GM12864 (cell line): ENCODE measurements at regions not wholly inside any gene's neighbourhood (a gene's known extent, or its start where the extent isn't known, plus 50 kb on each side); places are given as distances from the start of the nearest gene placed in this dataset.
A peak's percentile ranks its signal among the peaks of the same experiment; 100 is the strongest.

Experiments
- DNase-seq: peaks from one replicate; pipeline ENCODE4 v3.0.0-alpha.2; 2011; ENCODE audit warnings: low read depth
- H3K4me3 ChIP-seq: 2 replicates; pipeline ENCODE4 v1.5.1; 2011; ENCODE audit warnings: mild to moderate bottlenecking, low read depth, low read length, control low read depth
- CTCF ChIP-seq: IDR thresholded peaks from 2 replicates; pipeline ENCODE4 v1.5.1; 2011; ENCODE audit warnings: low read depth, mild to moderate bottlenecking, moderate library complexity, low read length, control low read depth, inconsistent platforms; ENCODE audit errors: missing control alignments

GRCh38 chr21:25215698-25216384 lies 391.4 kb downstream of the MRPL39 start:
- no peak overlapping the region for H3K4me3 ChIP-seq
- DNase-seq, result peak; percentile 47
- no peak for TF ChIP-seq CTCF

- H3K4me3 ChIP-seq, result no peak overlapping the region
- TF ChIP-seq CTCF, result no peak
- no peak for DNase-seq
Measured at GRCh38 chr21:25214676-25215075, 392.6 kb downstream of the MRPL39 start.

GRCh38 chr21:25199944-25200343 lies 407.3 kb downstream of the MRPL39 start:
- H3K4me3 ChIP-seq, result no peak overlapping the region
- DNase-seq, result no peak
- no peak for TF ChIP-seq CTCF

GRCh38 chr21:25191141-25191540 lies 416.1 kb downstream of the MRPL39 start:
- DNase-seq, result peak; percentile 40
- H3K4me3 ChIP-seq, result no peak overlapping the region
- TF ChIP-seq CTCF, result no peak

GRCh38 chr21:25189497-25189896 lies 417.8 kb downstream of the MRPL39 start:
- DNase-seq, result no peak
- no peak overlapping the region for H3K4me3 ChIP-seq
- no peak for TF ChIP-seq CTCF

- peak; percentile 57 for DNase-seq
- no peak overlapping the region for H3K4me3 ChIP-seq
- no peak for TF ChIP-seq CTCF
Measured at GRCh38 chr21:25188677-25189079, 418.6 kb downstream of the MRPL39 start.

- DNase-seq, result peak; percentile 10
- no peak overlapping the region for H3K4me3 ChIP-seq
- no peak for TF ChIP-seq CTCF
Measured at GRCh38 chr21:25186273-25186672, 421.0 kb downstream of the MRPL39 start.
